Common myeloid progenitor, CD34-positive (primary cell): ENCODE measurements at regions not wholly inside any gene's neighbourhood (a gene's known extent, or its start where the extent isn't known, plus 50 kb on each side); places are given as distances from the start of the nearest gene placed in this dataset.

Source experiments
- CTCF ChIA-PET: fragments of 350-600 bp; sonication (Branson Sonifier 250); formaldehyde crosslinking; loops from one replicate; lab custom pipeline; 2021; ENCODE audit warnings: antibody characterized with exemption; lab: Charles Lee
- POLR2A ChIA-PET: fragments of 350-600 bp; sonication (Branson Sonifier 250); formaldehyde crosslinking; loops from one replicate; lab custom pipeline; 2021; ENCODE audit warnings: antibody characterized with exemption; lab: Charles Lee
- DNase-seq, 3 donors: peaks; one replicate each; pipeline versions ENCODE4 v3.0.0 to v3.0.0-alpha.2; 2013
- H3K27ac ChIP-seq, 2 experiments: 1 replicate in 1 of 2; 2 replicates in 1 of 2; pipeline ENCODE4 v1.7.0; 2013; ENCODE audit warnings: inconsistent platforms in 2 of 2, low read length in 2 of 2, mild to moderate bottlenecking in 2 of 2, low read depth in 1 of 2, moderate library complexity in 1 of 2; ENCODE audit not compliant: severe bottlenecking in 2 of 2, insufficient read depth in 1 of 2, poor library complexity in 1 of 2
- H3K27me3 ChIP-seq, 5 experiments: replicated peaks in 2 of 5; 1 replicate in 3 of 5; 2 replicates in 2 of 5; pipeline versions ENCODE4 v1.6.1 to v1.7.0; 2013; ENCODE audit warnings: low read length in 4 of 5, mild to moderate bottlenecking in 2 of 5, moderate library complexity in 2 of 5, inconsistent platforms in 1 of 5; ENCODE audit not compliant: insufficient read depth in 5 of 5, control insufficient read depth in 4 of 5
- H3K36me3 ChIP-seq, 4 experiments: 1 replicate in 2 of 4; 2 replicates in 2 of 4; pipeline versions ENCODE4 v1.6.1 to v1.7.0; 2013; ENCODE audit warnings: low read length in 3 of 4, control low read depth in 1 of 4, mild to moderate bottlenecking in 1 of 4; ENCODE audit not compliant: control insufficient read depth in 4 of 4, insufficient read depth in 4 of 4
- H3K4me1 ChIP-seq, 4 experiments: 1 replicate in 3 of 4; 2 replicates in 1 of 4; pipeline versions ENCODE4 v1.6.1 to v1.7.1; 2013; ENCODE audit warnings: low read length in 3 of 4, mild to moderate bottlenecking in 3 of 4, control low read depth in 1 of 4, inconsistent platforms in 1 of 4, moderate library complexity in 1 of 4; ENCODE audit not compliant: control insufficient read depth in 4 of 4, insufficient read depth in 4 of 4; ENCODE audit errors: control extremely low read depth in 1 of 4
- H3K4me3 ChIP-seq, 7 experiments: 1 replicate in 4 of 7; 2 replicates in 3 of 7; pipeline versions ENCODE4 v1.5.1 to v1.7.0; 2013; ENCODE audit warnings: mild to moderate bottlenecking in 7 of 7, low read length in 6 of 7, moderate library complexity in 6 of 7, inconsistent platforms in 2 of 7, low read depth in 2 of 7, control low read depth in 1 of 7; ENCODE audit not compliant: insufficient read depth in 4 of 7, control insufficient read depth in 1 of 7; ENCODE audit errors: extremely low read depth in 1 of 7
- H3K9me3 ChIP-seq, 5 experiments: 1 replicate in 4 of 5; 2 replicates in 1 of 5; pipeline versions ENCODE4 v1.6.1 to v1.7.1; 2013; ENCODE audit warnings: low read length in 4 of 5, mild to moderate bottlenecking in 2 of 5, inconsistent platforms in 1 of 5, low read depth in 1 of 5, moderate library complexity in 1 of 5; ENCODE audit not compliant: control insufficient read depth in 4 of 5, insufficient read depth in 2 of 5; ENCODE audit errors: control extremely low read depth in 1 of 5
- WGBS: methylation state at CpG from one replicate; pipeline ENCODE4 v1.1.5; 2013; ENCODE audit not compliant: insufficient coverage; 5-methylcytosine and 5-hydroxymethylcytosine counted together

GRCh38 chr3:150062492-150062891 lies 91.8 kb upstream of the PFN2 start:
- Histone ChIP-seq H3K36me3 (no peaks in the 10 kb centered on the region), H3K27me3 (peaks cover 0 to 7% (median 0%) of the 10 kb centered on the region in 5 experiments), H3K4me3 (no peak overlapping the region), H3K27ac (no peak overlapping the region), H3K9me3 (no peaks in the 10 kb centered on the region), H3K4me1 (no peaks in the 10 kb centered on the region)
- POLR2A ChIA-PET: no interaction called here
- no peak for DNase-seq
- CTCF ChIA-PET: no interaction called here
- WGBS: 65% methylated on average over 3 of the region's 6 CpGs

- 88% methylated on average over 4 of the region's 4 CpGs for WGBS
- H3K27me3 ChIP-seq: peaks cover 0 to 1% (median 0%) of the 10 kb centered on the region in 5 experiments
- POLR2A ChIA-PET: no interaction called here
Measured at GRCh38 chr3:150061288-150062024, 90.8 kb upstream of the PFN2 start.

GRCh38 chr3:150059729-150060128 lies 89.0 kb upstream of the PFN2 start:
- ChIA-PET CTCF (interaction anchor here (1.3 kb wide), 1 partner anchor 9 kb away, joined by 4 read pairs; no protein-coding TSS in a partner anchor), POLR2A (no interaction called here)
- peaks cover 0 to 1% (median 0%) of the 10 kb centered on the region in 5 experiments for H3K27me3 ChIP-seq
- 100% methylated on average over 2 of the region's 4 CpGs for WGBS
- H3K36me3 ChIP-seq: no peaks in the 10 kb centered on the region
- H3K4me3 ChIP-seq: no peak overlapping the region
- H3K4me1 ChIP-seq: no peaks in the 10 kb centered on the region
- H3K27ac ChIP-seq: no peak overlapping the region
- DNase-seq: no peak
- no peaks in the 10 kb centered on the region for H3K9me3 ChIP-seq

More at GRCh38 chr3:150061288-150062024, 90.8 kb upstream of the PFN2 start:
- Histone ChIP-seq H3K27ac (no peak overlapping the region), H3K4me1 (no peaks in the 10 kb centered on the region), H3K36me3 (no peaks in the 10 kb centered on the region), H3K4me3 (no peak overlapping the region), H3K9me3 (no peaks in the 10 kb centered on the region)
- DNase-seq: no peak
- CTCF ChIA-PET: no interaction called here

GRCh38 chr3:150059241-150059640 lies 88.5 kb upstream of the PFN2 start:
- peak in 2 of 3 donors; percentile 30 to 65 for DNase-seq
- WGBS: 40% methylated on average over 5 of the region's 5 CpGs
- H3K9me3 ChIP-seq: no peaks in the 10 kb centered on the region
- no peak overlapping the region for H3K4me3 ChIP-seq
- ChIA-PET POLR2A (no interaction called here), CTCF (interaction anchor here (1.3 kb wide), 1 partner anchor 9 kb away, joined by 4 read pairs; no protein-coding TSS in a partner anchor)
- H3K4me1 ChIP-seq: no peaks in the 10 kb centered on the region
- no peak overlapping the region for H3K27ac ChIP-seq
- H3K36me3 ChIP-seq: no peaks in the 10 kb centered on the region
- H3K27me3 ChIP-seq: peaks cover 0 to 1% (median 0%) of the 10 kb centered on the region in 5 experiments

- Histone ChIP-seq H3K4me3 (no peak overlapping the region), H3K27ac (no peak overlapping the region), H3K27me3 (no peaks in the 10 kb centered on the region), H3K9me3 (no peaks in the 10 kb centered on the region), H3K36me3 (no peaks in the 10 kb centered on the region), H3K4me1 (no peaks in the 10 kb centered on the region)
- 96% methylated on average over 4 of the region's 4 CpGs for WGBS
- no peak for DNase-seq
- CTCF ChIA-PET: no interaction called here
- POLR2A ChIA-PET: no interaction called here
Measured at GRCh38 chr3:150057227-150057626, 86.5 kb upstream of the PFN2 start.

GRCh38 chr3:150055332-150055731 lies 84.6 kb upstream of the PFN2 start:
- H3K27ac ChIP-seq: no peak overlapping the region
- H3K4me1 ChIP-seq: no peaks in the 10 kb centered on the region
- no peak overlapping the region for H3K4me3 ChIP-seq
- no peaks in the 10 kb centered on the region for H3K36me3 ChIP-seq
- 91% methylated on average over 6 of the region's 6 CpGs for WGBS
- no peaks in the 10 kb centered on the region for H3K9me3 ChIP-seq
- H3K27me3 ChIP-seq: no peaks in the 10 kb centered on the region
- CTCF ChIA-PET: no interaction called here
- no peak for DNase-seq
- POLR2A ChIA-PET: no interaction called here

- H3K9me3 ChIP-seq: no peaks in the 10 kb centered on the region
- 86% methylated on average over 1 of the region's 2 CpGs for WGBS
- CTCF ChIA-PET: no interaction called here
- H3K27me3 ChIP-seq: no peaks in the 10 kb centered on the region
- H3K36me3 ChIP-seq: no peaks in the 10 kb centered on the region
- POLR2A ChIA-PET: no interaction called here
- DNase-seq: no peak
- H3K4me1 ChIP-seq: no peaks in the 10 kb centered on the region
- H3K4me3 ChIP-seq: no peak overlapping the region
- H3K27ac ChIP-seq: no peak overlapping the region
Measured at GRCh38 chr3:150054635-150055034, 83.9 kb upstream of the PFN2 start.
